Endothelial cell of hepatic sinusoid (primary cell): ENCODE measurements at regions not wholly inside any gene's neighbourhood (a gene's known extent, or its start where the extent isn't known, plus 50 kb on each side); places are given as distances from the start of the nearest gene placed in this dataset.
"Not testable (repeated sequence)": the region's sequence is repeated elsewhere in the genome, so short reads cannot be mapped to it uniquely, and the experiment has no call there.

ENCODE experiments used
- in situ Hi-C: cut with HindIII; loops from 2 replicates; pipeline ENCODE4 v1.10.0; 2017; ENCODE audit warnings: low sequenced_read_pairs

DNA sequence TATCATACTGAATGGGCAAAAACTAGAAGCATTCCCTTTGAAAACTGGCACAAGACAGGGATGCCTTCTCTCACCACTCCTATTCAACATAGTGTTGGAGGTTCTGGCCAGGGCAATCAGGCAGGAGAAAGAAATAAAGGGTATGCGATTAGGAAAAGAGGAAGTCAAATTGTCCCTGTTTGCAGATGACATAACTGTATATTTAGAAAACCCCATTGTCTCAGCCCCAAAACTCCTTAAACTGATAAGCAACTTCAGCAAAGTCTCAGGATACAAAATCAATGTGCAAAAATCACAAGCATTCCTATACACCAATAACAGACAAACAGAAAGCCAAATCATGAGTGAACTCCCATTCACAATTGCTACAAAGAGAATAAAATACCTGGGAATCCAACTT lies 52.5 kb upstream of the CCDC71L start:
- in situ Hi-C loops: not testable (repeated sequence)

DNA sequence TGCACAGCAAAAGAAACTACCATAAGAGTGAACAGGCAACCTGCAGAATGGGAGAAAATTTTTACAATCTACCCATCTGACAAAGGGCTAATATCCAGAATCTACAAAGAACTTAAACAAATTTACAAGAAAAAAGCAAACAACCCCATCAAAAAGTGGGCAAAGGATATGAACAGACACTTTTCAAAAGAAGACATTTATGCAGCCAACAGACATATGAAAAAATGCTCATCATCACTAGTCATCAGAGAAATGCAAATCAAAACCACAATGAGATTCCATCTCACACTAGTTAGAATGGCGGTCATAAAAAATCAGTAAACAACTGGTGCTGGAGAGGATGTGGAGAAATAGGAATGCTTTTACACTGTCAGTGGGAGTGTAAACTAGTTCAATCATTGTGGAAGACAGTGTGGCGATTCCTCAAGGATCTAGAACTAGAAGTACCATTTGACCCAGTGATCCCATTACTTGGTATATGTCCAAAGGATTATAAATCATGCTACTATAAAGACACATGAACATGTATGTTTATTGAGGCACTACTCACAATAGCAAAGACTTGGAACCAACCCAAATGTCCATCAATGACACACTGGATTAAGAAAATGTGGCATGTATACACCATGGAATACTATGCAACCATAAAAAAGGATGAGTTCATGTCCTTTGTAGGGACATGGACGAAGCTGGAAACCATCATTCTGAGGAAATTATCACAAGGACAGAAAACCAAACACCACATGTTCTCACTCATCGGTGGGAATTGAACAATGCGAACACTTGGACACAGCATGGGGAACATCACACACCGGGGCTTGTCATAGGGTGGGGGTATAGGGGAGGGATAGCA lies 53.9 kb upstream of the CCDC71L start:
- in situ Hi-C loops: not testable (repeated sequence)

GRCh38 chr7:106715730-106716129 lies 54.8 kb upstream of the CCDC71L start:
- in situ Hi-C loops: no loop called here

GRCh38 chr7:106717254-106717954 lies 56.4 kb upstream of the CCDC71L start:
- in situ Hi-C loops: no loop called here

GRCh38 chr7:106717955-106718871 lies 57.3 kb upstream of the CCDC71L start:
- in situ Hi-C loops: no loop called here

- in situ Hi-C loops: no loop called here
Observed at GRCh38 chr7:106720641-106721040, 59.7 kb upstream of the CCDC71L start.

GRCh38 chr7:106721816-106722785 lies 61.1 kb upstream of the CCDC71L start:
- in situ Hi-C loops: no loop called here

GRCh38 chr7:106723398-106723797 lies 62.4 kb upstream of the CCDC71L start:
- in situ Hi-C loops: no loop called here

GRCh38 chr7:106729720-106730385 lies 68.9 kb upstream of the CCDC71L start:
- in situ Hi-C loops: no loop called here

GRCh38 chr7:106731187-106731586 lies 70.2 kb upstream of the CCDC71L start:
- in situ Hi-C loops: no loop called here

GRCh38 chr7:106731646-106732444 lies 70.9 kb upstream of the CCDC71L start:
- in situ Hi-C loops: no loop called here

- in situ Hi-C loops: no loop called here
Observed at GRCh38 chr7:106735637-106736036, 74.7 kb upstream of the CCDC71L start.

- in situ Hi-C loops: no loop called here
Observed at GRCh38 chr7:106736123-106736507, 75.2 kb upstream of the CCDC71L start.

GRCh38 chr7:106736508-106737201 lies 75.7 kb upstream of the CCDC71L start:
- in situ Hi-C loops: no loop called here

DNA sequence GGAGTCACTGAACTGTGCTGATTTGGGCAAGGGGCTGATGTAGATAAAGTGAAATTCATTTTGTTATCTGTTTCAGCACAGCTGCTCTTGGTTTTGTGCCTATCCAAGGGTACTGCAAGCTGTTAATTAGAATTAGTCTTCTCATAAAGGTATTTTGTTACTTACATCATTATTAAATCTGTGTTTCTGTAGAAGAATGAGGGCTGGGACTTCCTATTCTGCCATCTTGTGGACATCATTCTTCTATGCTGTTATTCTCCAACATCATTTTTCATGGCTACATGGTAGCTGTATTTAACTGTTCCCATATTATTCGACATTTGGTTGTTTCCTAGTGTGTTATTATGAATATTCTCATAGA lies 76.2 kb upstream of the CCDC71L start:
- in situ Hi-C loops: no loop called here

DNA sequence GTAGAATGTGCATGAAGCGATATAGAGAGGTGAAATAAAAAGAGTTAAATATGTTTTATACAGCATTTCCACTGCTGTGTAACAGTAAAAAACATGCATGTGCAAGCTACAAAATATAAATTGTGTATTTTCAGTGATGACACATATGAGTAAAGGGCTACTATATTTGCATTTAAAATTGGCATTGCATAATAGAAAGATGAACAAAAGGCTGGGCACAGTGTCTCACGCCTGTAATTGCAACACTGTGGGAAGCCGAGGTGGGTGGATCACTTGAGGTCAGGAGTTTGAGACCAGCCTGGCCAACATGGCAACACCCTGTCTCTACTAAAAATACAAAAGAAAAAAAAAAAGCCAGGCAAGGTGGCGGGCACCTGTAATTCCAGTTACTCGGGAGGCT lies 79.8 kb upstream of the CCDC71L start:
- in situ Hi-C loops: no loop called here

DNA sequence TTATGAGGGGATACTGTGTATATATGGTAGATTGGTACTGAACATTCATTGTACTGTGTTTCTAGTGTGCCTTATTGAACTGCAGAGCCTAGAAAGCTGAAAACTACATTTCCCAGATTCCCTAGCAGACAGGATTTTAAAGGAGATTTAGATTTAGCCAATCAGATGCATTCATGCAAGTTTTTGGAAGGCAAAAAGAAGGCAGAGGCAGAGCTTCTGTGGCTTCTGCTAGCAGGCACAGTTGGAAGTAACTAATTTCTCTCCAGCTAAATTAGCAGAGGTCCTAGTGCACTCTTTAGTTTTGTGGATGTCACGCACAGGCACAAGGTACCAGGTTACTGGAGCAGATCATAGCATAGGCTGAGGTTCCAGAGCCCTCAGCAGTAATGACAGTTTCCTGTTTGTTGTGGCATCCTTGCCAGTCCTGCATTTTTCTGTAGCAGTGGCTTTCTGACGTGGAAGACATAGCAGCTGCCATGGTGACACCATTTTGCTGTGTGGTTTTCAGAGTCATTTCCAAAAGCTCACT lies 83.7 kb upstream of the CCDC71L start:
- in situ Hi-C loops: no loop called here

DNA sequence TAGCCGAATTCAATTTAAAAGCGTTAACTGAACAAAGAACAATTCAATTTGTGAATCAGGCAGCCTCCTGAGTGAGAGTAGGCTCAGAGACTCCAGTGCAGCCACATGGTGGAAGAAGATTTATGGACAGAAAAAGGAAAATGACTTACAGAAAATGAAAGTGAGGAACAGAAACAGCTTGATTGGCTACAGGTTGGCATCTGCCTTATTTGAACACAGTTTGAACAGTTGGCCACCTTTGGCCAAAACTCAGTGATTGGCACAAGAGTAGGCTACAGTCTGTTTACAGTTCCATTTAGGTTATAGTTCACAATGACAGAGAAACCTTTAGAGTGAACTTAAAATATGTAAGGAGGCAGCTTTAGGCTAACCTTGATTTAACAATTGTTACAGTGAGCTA lies 86.3 kb upstream of the CCDC71L start:
- in situ Hi-C loops: not testable (repeated sequence)
